ENCODE measurements at regions not wholly inside any gene's neighbourhood (a gene's known extent, or its start where the extent isn't known, plus 50 kb on each side); places are given as distances from the start of the nearest gene placed in this dataset.
"Not testable (repeated sequence)": the region's sequence is repeated elsewhere in the genome, so short reads cannot be mapped to it uniquely, and the experiment has no call there.

- H3K27ac ChIP-seq (ENCODE audit: low read length), result not testable (repeated sequence)
Measured at GRCh38 chr15:22519213-22519612, 60.5 kb downstream of the GOLGA6L22 start.

DNA sequence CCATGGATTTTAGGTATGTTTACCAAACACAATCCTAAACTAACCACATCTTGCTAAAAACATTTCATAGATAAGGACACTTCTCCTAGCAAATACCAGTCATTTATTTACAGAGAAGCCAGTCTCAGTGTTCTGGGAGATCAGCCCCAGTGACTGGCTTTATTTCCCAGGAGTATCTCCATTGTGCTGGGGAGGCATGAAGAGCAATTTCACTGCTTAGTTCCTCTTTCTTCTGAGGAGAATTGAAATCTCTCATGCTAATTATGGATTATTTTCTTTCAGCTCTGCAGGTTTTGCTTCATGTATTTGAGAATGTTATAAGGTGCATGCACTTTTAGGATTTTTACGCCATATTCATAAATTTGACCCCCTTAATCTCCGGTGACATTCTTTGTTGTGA lies 67.8 kb downstream of the GOLGA6L22 start:
- not testable (repeated sequence) for H3K27me3 ChIP-seq (ENCODE audit: control insufficient read depth, insufficient read depth, low read length); H3K36me3 ChIP-seq (ENCODE audit: control insufficient read depth, insufficient read depth, low read length); H3K4me1 ChIP-seq (ENCODE audit: control insufficient read depth, insufficient read depth, low read length); H3K4me3 ChIP-seq (ENCODE audit: low read length); H3K9me3 ChIP-seq (replicated peaks; ENCODE audit: control insufficient read depth, low read depth, low read length); DNase-seq; H3K27ac ChIP-seq (ENCODE audit: low read length)
- WGBS (ENCODE audit: insufficient coverage), result no CpG with 5 or more reads among the region's 2 CpGs

More at GRCh38 chr15:22519213-22519612, 60.5 kb downstream of the GOLGA6L22 start:
- H3K4me3 ChIP-seq (ENCODE audit: low read length); H3K9me3 ChIP-seq (replicated peaks; ENCODE audit: control insufficient read depth, low read depth, low read length); H3K27me3 ChIP-seq (ENCODE audit: control insufficient read depth, insufficient read depth, low read length); H3K4me1 ChIP-seq (ENCODE audit: control insufficient read depth, insufficient read depth, low read length); H3K36me3 ChIP-seq (ENCODE audit: control insufficient read depth, insufficient read depth, low read length); DNase-seq: not testable (repeated sequence)
- no CpG with 5 or more reads among the region's 4 CpGs for WGBS (ENCODE audit: insufficient coverage)

- no CpG with 5 or more reads among the region's 4 CpGs for WGBS (ENCODE audit: insufficient coverage)
- not testable (repeated sequence) for DNase-seq; H3K4me1 ChIP-seq (ENCODE audit: control insufficient read depth, insufficient read depth, low read length)
Measured at GRCh38 chr15:22527016-22527415, 68.3 kb downstream of the GOLGA6L22 start.

DNA sequence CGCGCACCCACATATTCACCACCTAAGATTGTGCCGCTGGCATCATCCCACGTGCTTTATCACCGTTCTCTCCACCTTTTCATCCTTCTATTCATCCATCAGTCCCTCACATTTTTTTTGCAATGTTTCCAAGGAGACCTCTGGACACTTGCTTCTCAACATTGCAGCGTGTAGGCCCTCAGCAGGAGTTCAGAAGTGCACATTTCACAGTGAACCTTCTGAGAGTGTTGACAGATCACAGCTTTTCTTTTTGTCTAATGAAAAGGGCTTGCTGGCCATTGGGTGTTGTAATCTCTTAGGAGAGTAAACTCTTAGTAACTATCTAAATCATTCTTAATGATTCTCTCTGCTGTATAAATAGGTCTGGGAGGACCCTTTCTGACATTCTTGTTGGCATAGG lies 70.5 kb downstream of the GOLGA6L22 start:
- H3K4me3 ChIP-seq (ENCODE audit: low read length); H3K9me3 ChIP-seq (replicated peaks; ENCODE audit: control insufficient read depth, low read depth, low read length); DNase-seq; H3K4me1 ChIP-seq (ENCODE audit: control insufficient read depth, insufficient read depth, low read length); H3K36me3 ChIP-seq (ENCODE audit: control insufficient read depth, insufficient read depth, low read length); H3K27ac ChIP-seq (ENCODE audit: low read length); H3K27me3 ChIP-seq (ENCODE audit: control insufficient read depth, insufficient read depth, low read length): not testable (repeated sequence)
- no CpG with 5 or more reads among the region's 6 CpGs for WGBS (ENCODE audit: insufficient coverage)

More at GRCh38 chr15:22527016-22527415, 68.3 kb downstream of the GOLGA6L22 start:
- not testable (repeated sequence) for H3K27me3 ChIP-seq (ENCODE audit: control insufficient read depth, insufficient read depth, low read length); H3K36me3 ChIP-seq (ENCODE audit: control insufficient read depth, insufficient read depth, low read length); H3K27ac ChIP-seq (ENCODE audit: low read length); H3K4me3 ChIP-seq (ENCODE audit: low read length); H3K9me3 ChIP-seq (replicated peaks; ENCODE audit: control insufficient read depth, low read depth, low read length)

DNA sequence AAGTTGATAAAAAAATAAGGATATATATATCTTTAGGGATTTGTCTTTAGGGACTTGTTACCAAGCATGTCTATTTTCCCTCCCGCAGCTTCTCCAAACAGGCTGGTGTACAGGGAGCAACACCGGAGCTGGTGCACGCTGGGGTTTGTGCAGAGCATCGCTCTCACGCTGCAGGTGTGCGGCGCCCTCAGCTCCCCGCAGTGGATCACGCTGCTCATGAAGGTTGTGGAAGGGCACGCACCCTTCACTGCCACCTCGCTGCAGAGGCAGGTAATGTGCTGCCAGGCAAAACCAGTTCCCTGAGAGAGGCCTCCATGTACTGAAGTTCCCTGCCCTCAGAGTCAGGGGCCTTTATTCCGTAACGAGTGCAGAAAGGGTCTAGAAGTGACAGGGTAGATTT lies 101.0 kb downstream of the GOLGA6L22 start:
- WGBS (ENCODE audit: insufficient coverage), result no CpG with 5 or more reads among the region's 13 CpGs
- H3K36me3 ChIP-seq (ENCODE audit: control insufficient read depth, insufficient read depth, low read length); H3K4me3 ChIP-seq (ENCODE audit: low read length); H3K27ac ChIP-seq (ENCODE audit: low read length); DNase-seq; H3K27me3 ChIP-seq (ENCODE audit: control insufficient read depth, insufficient read depth, low read length); H3K9me3 ChIP-seq (replicated peaks; ENCODE audit: control insufficient read depth, low read depth, low read length); H3K4me1 ChIP-seq (ENCODE audit: control insufficient read depth, insufficient read depth, low read length): not testable (repeated sequence)

DNA sequence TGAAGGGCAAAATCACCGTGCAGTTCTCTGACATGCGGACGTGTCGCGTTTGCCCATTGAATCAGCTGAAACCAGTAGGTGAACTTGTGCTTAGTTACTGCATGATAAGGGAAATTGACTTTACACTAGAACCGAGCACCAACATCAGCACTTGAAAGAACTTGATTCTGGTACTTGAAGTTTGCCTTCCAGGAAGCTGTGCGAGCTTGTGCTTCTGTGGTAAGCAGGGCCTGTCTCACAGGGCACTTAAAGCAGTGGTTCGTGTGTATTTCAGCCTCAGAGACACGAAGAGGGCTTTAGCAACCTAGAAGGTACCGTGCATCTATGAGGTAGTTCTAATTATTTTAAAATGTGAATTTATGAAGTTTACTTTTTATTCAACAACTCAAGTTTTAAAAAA lies 103.0 kb downstream of the GOLGA6L22 start:
- DNase-seq; H3K27ac ChIP-seq (ENCODE audit: low read length); H3K4me3 ChIP-seq (ENCODE audit: low read length); H3K36me3 ChIP-seq (ENCODE audit: control insufficient read depth, insufficient read depth, low read length); H3K9me3 ChIP-seq (replicated peaks; ENCODE audit: control insufficient read depth, low read depth, low read length); H3K4me1 ChIP-seq (ENCODE audit: control insufficient read depth, insufficient read depth, low read length); H3K27me3 ChIP-seq (ENCODE audit: control insufficient read depth, insufficient read depth, low read length): not testable (repeated sequence)
- WGBS (ENCODE audit: insufficient coverage), result no CpG with 5 or more reads among the region's 10 CpGs

GRCh38 chr15:22566510-22566909 lies 107.8 kb downstream of the GOLGA6L22 start:
- DNase-seq; H3K36me3 ChIP-seq (ENCODE audit: control insufficient read depth, insufficient read depth, low read length); H3K27me3 ChIP-seq (ENCODE audit: control insufficient read depth, insufficient read depth, low read length); H3K27ac ChIP-seq (ENCODE audit: low read length); H3K4me3 ChIP-seq (ENCODE audit: low read length); H3K4me1 ChIP-seq (ENCODE audit: control insufficient read depth, insufficient read depth, low read length); H3K9me3 ChIP-seq (replicated peaks; ENCODE audit: control insufficient read depth, low read depth, low read length): not testable (repeated sequence)
- no CpG with 5 or more reads among the region's 7 CpGs for WGBS (ENCODE audit: insufficient coverage)

GRCh38 chr15:22569486-22569885 lies 110.8 kb downstream of the GOLGA6L22 start:
- not testable (repeated sequence) for H3K4me1 ChIP-seq (ENCODE audit: control insufficient read depth, insufficient read depth, low read length); H3K4me3 ChIP-seq (ENCODE audit: low read length)
- WGBS (ENCODE audit: insufficient coverage), result no CpG with 5 or more reads among the region's 11 CpGs

GRCh38 chr15:22572152-22572735 lies 113.5 kb downstream of the GOLGA6L22 start:
- DNase-seq; H3K4me3 ChIP-seq (ENCODE audit: low read length); H3K36me3 ChIP-seq (ENCODE audit: control insufficient read depth, insufficient read depth, low read length); H3K9me3 ChIP-seq (replicated peaks; ENCODE audit: control insufficient read depth, low read depth, low read length); H3K27me3 ChIP-seq (ENCODE audit: control insufficient read depth, insufficient read depth, low read length); H3K4me1 ChIP-seq (ENCODE audit: control insufficient read depth, insufficient read depth, low read length); H3K27ac ChIP-seq (ENCODE audit: low read length): not testable (repeated sequence)
- WGBS (ENCODE audit: insufficient coverage), result 60% methylated on average over 1 of the region's 6 CpGs

More at GRCh38 chr15:22569486-22569885, 110.8 kb downstream of the GOLGA6L22 start:
- not testable (repeated sequence) for H3K27ac ChIP-seq (ENCODE audit: low read length); H3K9me3 ChIP-seq (replicated peaks; ENCODE audit: control insufficient read depth, low read depth, low read length); H3K36me3 ChIP-seq (ENCODE audit: control insufficient read depth, insufficient read depth, low read length); DNase-seq; H3K27me3 ChIP-seq (ENCODE audit: control insufficient read depth, insufficient read depth, low read length)

DNA sequence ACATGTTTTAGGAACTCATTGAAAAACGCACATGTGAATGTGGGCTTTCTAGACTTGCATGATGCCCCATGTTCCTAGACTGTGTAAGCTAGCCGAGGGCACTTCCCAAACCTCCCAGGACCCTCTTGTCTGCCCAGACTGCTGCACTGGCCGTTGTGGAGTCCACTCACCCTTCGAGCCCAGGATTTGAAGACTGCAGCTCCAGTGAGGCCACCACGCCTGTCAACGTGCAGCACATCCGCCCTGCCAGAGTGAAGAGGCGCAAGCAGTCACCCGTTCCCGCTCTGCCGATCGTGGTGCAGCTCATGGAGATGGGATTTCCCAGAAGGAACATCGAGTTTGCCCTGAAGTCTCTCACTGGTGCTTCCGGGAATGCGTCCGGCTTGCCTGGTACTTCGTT lies 114.1 kb downstream of the GOLGA6L22 start:
- WGBS (ENCODE audit: insufficient coverage), result 98% methylated on average over 9 of the region's 17 CpGs

DNA sequence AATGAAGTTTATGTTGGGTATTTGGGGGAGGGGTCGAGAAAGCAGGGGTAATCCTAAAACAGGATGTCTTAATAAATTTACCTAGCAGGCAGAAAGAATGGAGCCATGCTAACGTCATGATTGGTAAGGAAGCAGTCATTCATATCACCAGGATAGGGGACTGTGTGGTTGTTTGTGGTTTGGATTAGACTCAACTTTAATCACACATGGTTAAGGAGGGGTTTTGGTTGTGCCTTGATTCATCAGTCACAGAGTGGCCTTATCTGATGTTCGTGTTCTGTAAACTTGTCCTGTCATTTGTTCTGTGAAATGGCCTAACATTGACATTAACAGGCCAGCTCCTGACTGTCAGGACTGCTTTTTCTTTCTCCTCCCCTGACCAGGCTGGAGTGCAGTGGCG lies 119.1 kb downstream of the GOLGA6L22 start:
- no CpG with 5 or more reads among the region's 4 CpGs for WGBS (ENCODE audit: insufficient coverage)
- DNase-seq; H3K4me1 ChIP-seq (ENCODE audit: control insufficient read depth, insufficient read depth, low read length); H3K27me3 ChIP-seq (ENCODE audit: control insufficient read depth, insufficient read depth, low read length); H3K9me3 ChIP-seq (replicated peaks; ENCODE audit: control insufficient read depth, low read depth, low read length); H3K4me3 ChIP-seq (ENCODE audit: low read length); H3K27ac ChIP-seq (ENCODE audit: low read length); H3K36me3 ChIP-seq (ENCODE audit: control insufficient read depth, insufficient read depth, low read length): not testable (repeated sequence)

More for the DNA sequence above, 114.1 kb downstream of the GOLGA6L22 start:
- not testable (repeated sequence) for H3K4me1 ChIP-seq (ENCODE audit: control insufficient read depth, insufficient read depth, low read length); H3K9me3 ChIP-seq (replicated peaks; ENCODE audit: control insufficient read depth, low read depth, low read length); H3K36me3 ChIP-seq (ENCODE audit: control insufficient read depth, insufficient read depth, low read length); H3K4me3 ChIP-seq (ENCODE audit: low read length); H3K27me3 ChIP-seq (ENCODE audit: control insufficient read depth, insufficient read depth, low read length); H3K27ac ChIP-seq (ENCODE audit: low read length)
- peak; percentile 0 for DNase-seq
